A673 (cell line): ENCODE measurements at regions not wholly inside any gene's neighbourhood (a gene's known extent, or its start where the extent isn't known, plus 50 kb on each side); places are given as distances from the start of the nearest gene placed in this dataset.

ENCODE experiments used
- EZH2 ChIP-seq: fragments of 200-600 bp; sonication (generic); IDR thresholded peaks from 2 replicates; pipeline ENCODE4 v1.6.1; 2017; ENCODE audit warnings: borderline replicate concordance, low read depth, mild to moderate bottlenecking, mixed read lengths, antibody characterized with exemption, low read length; ENCODE audit not compliant: poor library complexity, severe bottlenecking
- TF ChIP-seq, protein P1 (sequence below): fragments of 300-800, 200-600 bp; sonication (generic); conservative IDR thresholded peaks from 2 replicates; pipeline ENCODE4 v1.5.1; 2017; ENCODE audit warnings: low read depth, mild to moderate bottlenecking, antibody characterized with exemption, low read length, moderate library complexity, mixed read lengths

DNA sequence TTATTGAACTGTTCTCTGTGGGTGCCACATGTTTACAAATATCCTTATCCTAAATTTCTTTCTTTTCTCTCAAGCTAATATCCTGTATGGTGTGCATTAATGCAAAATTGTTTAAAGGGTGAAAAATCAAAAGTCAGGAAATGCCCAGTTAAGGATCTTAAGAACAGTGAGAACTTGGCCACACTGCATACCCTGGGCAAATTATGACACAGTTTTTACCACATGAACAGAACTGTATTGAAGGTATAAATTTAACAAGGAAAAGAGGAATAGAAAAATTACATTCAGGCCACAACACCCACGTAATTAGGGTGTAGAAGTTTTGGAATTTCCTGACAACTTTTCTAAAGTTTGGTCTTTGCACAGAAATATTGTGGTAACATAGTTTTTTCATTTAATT lies 94.4 kb upstream of the HCCS start:
- TF ChIP-seq, protein P1, sequence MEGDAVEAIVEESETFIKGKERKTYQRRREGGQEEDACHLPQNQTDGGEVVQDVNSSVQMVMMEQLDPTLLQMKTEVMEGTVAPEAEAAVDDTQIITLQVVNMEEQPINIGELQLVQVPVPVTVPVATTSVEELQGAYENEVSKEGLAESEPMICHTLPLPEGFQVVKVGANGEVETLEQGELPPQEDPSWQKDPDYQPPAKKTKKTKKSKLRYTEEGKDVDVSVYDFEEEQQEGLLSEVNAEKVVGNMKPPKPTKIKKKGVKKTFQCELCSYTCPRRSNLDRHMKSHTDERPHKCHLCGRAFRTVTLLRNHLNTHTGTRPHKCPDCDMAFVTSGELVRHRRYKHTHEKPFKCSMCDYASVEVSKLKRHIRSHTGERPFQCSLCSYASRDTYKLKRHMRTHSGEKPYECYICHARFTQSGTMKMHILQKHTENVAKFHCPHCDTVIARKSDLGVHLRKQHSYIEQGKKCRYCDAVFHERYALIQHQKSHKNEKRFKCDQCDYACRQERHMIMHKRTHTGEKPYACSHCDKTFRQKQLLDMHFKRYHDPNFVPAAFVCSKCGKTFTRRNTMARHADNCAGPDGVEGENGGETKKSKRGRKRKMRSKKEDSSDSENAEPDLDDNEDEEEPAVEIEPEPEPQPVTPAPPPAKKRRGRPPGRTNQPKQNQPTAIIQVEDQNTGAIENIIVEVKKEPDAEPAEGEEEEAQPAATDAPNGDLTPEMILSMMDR = no peak
- TF ChIP-seq EZH2 = no peak
